Cerebellar cortex (tissue), 1 donor: ENCODE measurements at regions not wholly inside any gene's neighbourhood (a gene's known extent, or its start where the extent isn't known, plus 50 kb on each side); places are given as distances from the start of the nearest gene placed in this dataset.
A peak's percentile ranks its signal among the peaks of the same experiment; 100 is the strongest.
"Not testable (repeated sequence)": the region's sequence is repeated elsewhere in the genome, so short reads cannot be mapped to it uniquely, and the experiment has no call there.

Experiments
- DNase-seq: peaks from one replicate; pipeline ENCODE4 v3.0.0-alpha.2; 2015; ENCODE audit warnings: low spot score

- DNase-seq = peak; percentile 59
These were observed 86.6 kb downstream of the C5orf15 start for GRCh38 chr5:133881576-133882388.

- DNase-seq = no peak
These were observed 90.2 kb downstream of the C5orf15 start for GRCh38 chr5:133878236-133878555.

DNA sequence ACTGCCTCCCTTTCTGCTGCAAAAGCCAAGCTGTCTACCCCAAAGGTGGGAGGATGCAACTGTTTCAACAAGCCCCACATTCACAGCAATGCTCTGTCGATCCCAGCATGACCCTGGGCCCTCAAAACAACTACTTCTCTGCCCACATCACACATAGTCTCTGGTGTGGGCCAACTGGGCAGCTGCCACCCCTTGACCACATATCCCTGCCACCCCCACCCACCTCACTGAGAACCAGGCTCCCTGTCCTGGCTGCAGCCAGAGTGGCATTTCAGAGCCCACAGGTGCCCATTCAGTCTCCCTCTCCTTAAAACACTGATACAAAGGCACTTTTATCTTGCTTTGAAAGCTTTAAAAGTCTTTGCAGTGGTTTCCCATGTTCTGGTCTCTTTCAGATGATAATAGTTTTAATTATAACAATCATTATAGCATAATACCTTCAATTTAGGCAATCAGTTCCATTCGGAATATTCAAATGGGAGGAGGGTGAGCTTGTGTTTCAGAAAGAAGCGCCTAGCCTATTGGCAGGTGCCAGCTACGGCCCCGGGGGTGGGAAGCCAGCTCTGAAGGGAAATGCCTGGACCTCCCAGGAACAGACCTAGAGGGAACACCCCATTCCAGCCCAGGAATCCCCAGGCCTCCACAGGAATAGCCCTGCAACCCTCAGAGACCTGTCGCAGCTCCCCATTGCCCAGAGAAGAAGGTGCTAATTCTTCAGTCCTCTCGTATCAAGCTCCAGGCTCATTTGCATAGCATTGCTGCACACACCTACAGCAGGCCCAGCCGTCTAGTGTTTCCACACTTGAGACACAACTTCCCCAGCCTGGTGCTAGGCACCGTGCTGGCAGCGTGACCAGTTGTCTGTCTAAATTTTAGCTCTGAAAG, 90.8 kb downstream of the C5orf15 start:
- no peak for DNase-seq

DNA sequence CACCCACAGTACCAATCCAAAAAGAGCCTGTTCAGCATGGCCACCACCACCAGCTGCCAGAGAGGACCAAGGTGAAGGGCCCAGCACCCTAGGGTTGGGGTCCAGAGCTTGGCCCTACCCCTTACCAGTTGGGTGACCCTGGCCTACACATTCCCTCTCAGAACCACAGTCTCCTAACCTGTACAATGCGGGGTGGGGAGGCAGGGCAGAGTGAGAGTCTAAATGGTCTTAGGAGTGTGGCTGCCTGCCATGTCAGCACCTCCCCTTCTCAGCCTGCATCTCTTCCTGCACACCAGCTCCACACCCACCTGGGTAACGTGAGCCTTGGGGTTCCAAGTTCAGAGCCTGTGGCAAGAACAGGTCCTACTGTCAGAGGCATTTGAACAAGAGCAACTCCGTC, 92.2 kb downstream of the C5orf15 start:
- DNase-seq = no peak

DNA sequence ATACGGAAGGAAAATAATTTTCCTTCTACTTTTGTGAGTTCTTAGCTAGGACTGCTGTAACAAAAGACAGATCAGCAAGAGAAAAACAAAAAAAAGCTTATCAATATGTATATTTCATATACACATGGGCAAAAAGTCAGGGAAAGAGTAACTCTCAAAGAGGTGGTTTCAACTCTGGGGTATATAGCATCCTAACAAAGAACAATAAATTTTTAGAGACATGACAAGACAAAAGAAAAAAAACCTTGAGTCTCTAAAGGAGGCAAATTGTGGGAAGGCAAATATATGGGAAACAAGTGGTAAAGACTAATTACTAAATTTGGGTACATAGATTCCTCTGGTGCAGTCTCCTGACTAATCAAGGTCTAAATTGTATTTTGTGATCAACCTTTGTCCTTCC, 93.2 kb downstream of the C5orf15 start:
- DNase-seq = no peak

- no peak for DNase-seq
These were observed 95.0 kb downstream of the C5orf15 start for GRCh38 chr5:133873449-133873848.

DNA sequence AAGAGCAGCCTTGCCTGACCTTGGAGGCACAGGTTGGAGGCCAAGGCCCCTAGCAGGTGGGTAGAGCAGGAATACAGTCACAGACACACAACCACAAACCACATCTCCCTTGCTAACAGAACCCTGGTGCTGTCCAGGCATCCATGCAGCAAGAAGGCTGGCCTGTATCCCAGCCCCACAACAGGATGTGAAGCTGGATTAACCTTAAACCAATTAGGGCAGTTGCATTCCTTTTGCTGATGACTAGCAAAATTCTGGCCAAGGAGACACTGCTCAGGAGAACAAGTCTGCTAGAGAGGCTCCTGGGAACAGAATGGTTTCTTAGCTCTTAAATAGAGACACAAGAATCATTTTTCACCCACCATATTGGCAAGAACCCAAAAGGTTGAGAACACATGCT, 97.8 kb downstream of the C5orf15 start:
- DNase-seq = no peak

GRCh38 chr5:133869519-133870335, 98.7 kb downstream of the C5orf15 start:
- peak; percentile 54 for DNase-seq

GRCh38 chr5:133868946-133869518, 99.4 kb downstream of the C5orf15 start:
- DNase-seq = peak; percentile 79

- DNase-seq = no peak
These were observed 100.4 kb downstream of the C5orf15 start for GRCh38 chr5:133867851-133868545.

DNA sequence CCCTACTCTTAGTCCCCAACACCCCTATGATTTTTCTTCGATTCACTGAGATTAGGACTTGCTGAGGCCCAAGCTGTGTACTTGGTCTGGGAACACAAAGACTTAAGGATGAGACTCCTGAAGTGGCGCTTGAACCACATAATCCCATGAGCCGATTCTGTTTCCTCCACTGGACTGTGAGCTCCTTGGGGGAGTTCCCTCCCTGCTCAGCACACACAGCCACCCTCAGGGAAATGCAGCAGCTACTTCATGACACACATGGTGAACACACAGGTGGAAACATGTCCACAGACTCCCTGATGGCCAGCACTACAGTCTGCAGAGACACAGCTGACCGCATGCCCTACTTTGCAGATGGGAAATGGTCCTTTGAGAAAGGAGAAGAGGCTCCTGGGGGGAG, 101.1 kb downstream of the C5orf15 start:
- no peak for DNase-seq

DNA sequence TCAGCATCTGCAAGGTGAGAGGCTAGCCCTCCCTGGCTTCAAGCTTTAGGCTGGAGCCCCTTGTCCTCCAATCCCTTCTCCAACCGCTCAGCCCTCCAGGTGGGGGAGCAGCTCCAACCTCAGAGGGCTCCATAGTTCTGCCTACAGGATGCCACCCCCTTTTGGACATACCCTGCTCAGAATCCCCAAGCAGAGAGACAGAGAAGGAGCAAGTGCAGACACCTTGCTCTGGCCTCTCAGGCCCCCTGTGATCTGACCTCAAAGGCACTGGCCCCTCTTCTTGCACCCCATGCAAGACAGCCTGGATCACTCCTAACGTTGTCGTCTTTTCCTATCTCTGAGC, 101.6 kb downstream of the C5orf15 start:
- DNase-seq = no peak

DNA sequence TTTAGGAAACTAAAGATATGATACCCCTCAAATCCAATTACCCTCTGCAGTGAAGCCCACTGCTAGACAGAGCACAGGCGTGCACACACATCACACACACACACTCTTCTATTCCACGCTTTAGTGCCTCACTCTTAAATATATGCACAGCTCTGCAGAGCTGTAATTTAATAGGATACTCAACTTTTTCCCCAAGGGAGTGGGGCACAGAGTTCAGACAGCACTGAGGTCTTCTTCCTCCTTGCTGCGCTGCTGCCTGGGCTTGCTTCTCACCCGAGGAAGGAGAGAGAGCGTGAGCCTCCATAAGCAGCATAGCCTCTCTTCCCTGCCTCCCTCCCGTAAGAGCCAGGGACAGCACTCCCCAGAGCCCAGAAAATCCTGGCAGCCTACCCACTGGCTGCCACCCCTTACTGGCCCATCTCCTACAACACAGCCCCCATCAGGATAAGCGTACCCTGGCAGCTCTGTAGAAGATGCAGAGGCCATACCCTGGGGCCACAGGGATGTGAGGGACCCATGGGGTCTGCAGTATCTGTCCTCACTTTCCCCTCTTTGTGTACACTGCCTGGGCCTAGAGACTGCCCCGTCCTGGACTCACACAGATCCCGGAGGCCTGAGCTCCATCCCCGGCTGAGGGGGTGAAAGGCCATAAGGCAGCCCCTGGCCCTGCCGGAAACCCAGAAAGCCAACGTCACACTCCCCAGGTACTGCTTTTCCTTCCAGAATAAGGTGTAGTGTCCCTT, 102.1 kb downstream of the C5orf15 start:
- no peak for DNase-seq

DNA sequence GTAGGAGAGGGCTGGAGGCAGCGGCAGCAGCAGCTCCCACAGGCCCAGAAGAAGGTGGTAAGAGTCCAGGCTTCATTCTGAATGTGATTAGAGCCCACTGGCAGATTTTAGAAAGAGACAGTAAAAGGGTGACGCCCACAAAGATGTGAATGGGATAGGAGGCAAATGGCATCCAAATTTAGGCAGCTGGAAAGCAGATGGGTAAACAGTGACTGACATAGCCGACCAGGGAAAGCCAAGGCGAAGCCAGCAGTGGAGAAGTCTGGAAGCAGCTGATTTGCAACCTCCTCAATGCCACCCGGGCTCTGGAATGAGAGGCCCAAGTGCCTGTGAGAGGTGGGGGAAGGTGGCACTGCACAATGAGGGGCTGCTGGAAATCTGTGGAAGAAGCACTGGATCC, 103.3 kb downstream of the C5orf15 start:
- no peak for DNase-seq

GRCh38 chr5:133864711-133865110, 103.7 kb downstream of the C5orf15 start:
- no peak for DNase-seq

- no peak for DNase-seq
These were observed 104.4 kb downstream of the C5orf15 start for GRCh38 chr5:133863857-133864585.

DNA sequence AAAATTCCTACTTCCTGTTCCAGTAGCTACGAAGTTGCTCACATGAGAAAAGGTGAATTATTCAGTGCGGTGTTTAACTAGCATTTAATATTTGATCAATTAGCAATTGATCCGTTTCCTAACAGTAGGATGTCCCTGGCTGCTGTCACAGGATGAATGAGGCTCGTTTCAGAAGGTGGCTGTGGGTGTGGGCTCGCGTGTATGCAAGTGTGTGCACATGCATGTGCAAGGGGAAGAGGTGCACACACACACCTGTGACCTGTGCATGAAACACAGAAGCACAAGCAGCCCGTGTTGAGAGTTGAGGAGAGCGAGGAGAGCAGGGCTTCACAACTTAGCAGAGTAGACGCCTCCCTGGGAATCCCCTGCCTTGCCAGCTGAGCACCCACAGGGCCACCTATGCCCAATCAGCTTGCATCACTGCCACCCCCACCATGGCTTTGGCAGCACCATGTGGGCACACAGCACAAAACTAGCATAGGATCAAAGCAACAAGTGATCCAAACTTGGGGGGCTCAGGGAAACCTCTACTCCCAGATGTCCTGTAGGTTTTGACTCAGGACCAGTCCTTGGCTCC, 107.2 kb downstream of the C5orf15 start:
- DNase-seq = no peak

DNA sequence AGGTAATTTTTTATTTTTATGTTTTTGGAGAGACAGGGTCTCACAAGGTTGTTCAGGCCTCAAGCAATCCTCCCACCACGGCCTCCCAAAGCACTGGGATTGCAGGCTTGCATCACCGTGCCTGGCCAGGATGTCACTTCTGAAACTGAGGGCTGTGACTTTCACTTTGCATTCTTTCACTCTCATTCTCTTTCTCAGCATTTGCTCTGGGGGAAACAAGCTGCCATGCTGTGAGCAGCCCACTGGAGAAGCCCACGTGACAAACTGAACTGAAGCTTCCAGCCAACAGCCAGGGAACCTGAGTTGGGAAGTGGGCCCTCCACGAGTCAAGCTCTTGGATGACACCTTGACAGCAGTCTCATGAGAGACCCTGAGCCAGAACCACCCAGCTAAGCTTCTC, 109.4 kb downstream of the C5orf15 start:
- no peak for DNase-seq

DNA sequence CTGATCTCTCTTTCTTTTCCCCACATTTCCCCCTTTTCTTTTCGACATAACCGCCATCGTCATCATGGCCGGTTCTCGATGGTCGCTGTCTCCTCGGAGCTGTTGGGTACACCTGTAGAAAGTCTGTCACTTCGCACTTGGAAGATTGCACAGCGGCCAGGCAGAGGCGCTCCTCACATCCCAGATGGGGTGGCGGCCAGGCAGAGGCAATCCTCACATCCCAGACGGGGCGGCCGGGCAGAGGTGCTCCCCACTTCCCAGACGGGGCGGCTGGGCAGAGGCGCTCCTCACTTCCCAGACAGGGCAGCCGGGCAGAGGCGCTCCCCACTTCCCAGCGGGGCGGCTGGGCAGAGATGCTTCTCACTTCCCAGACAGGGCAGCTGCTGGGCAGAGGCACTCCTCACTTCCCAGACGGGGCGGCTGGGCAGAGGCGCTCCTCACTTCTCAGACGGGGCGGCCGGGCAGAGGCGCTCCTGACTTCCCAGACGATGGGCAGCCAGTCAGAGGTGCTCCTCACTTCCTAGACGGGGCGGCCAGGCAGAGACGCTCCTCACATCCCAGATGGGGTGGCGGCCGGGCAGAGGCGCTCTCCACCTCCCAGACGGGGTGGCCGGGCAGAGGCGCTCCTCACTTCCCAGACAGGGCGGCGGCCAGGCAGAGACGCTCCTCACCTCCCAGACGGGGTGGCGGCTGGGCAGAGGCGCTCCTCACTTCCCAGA, 110.7 kb downstream of the C5orf15 start:
- not testable (repeated sequence) for DNase-seq
